ENCODE measurements at regions not wholly inside any gene's neighbourhood (a gene's known extent, or its start where the extent isn't known, plus 50 kb on each side); places are given as distances from the start of the nearest gene placed in this dataset.

DNA sequence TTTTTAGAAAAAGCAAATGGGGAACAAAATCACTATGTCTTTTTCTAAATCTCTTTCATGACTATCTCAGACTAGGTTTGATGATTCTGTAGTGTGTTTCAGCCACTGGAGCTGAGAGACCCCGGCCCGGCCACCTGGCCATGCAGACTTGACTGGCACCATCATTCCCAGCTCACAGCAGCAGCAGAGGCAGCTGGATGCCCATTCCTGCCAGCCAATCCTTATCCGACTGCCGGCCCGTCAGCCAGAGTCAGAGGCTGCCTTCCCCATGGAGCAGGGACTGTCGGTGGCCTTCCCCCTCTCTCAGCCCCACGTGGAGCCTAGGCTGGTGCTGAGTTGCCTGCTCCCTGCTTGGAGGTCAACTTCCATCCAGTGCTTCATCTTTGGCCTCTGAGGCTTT, 56.0 kb upstream of the WSB1 start:
- no peak for TF ChIP-seq JUND (IDR thresholded peaks at IDR 0.05; ENCODE audit: low read depth)
- in situ Hi-C loops (cut with HindIII; ENCODE audit: low pct_unique_long_range_greater_than_20kb, low sequenced_read_pairs): loop anchor here (25.0 kb wide), 1 partner anchor 99 kb away; no protein-coding TSS in a partner anchor

DNA sequence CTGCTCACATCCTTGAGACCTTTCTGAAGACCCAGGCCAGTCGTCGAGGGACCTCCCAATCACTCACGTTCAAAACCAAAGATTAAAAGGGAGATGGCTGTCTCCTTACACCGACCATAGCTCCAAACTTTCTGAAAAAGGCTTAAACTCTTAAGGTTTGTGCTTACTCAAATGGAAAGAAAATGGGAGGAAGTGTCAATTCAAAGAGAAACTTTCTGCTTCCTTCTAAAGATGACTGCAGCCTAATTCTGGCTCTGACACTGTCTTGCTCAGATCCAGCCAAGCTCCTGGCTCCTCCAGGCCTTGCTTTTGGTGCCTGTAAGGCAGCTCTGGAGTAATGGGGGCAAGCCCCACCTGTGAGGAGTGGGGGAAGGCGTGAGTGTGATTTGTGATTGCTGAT, 54.9 kb upstream of the WSB1 start:
- DNase-seq (ENCODE audit: low read depth in 1 of 2, low spot score in 1 of 2): no peak
- in situ Hi-C loops (cut with HindIII; ENCODE audit: low pct_unique_long_range_greater_than_20kb, low sequenced_read_pairs): loop anchor here (25.0 kb wide), 1 partner anchor 98 kb away; no protein-coding TSS in a partner anchor
- no peak for TF ChIP-seq JUND (IDR thresholded peaks at IDR 0.05; ENCODE audit: low read depth)

More for the DNA sequence above, 56.0 kb upstream of the WSB1 start:
- DNase-seq (ENCODE audit: low read depth in 1 of 2, low spot score in 1 of 2): no peak

- no peak for TF ChIP-seq JUND (IDR thresholded peaks at IDR 0.05; ENCODE audit: low read depth)
- no peak for DNase-seq (ENCODE audit: low read depth in 1 of 2, low spot score in 1 of 2)
- in situ Hi-C loops (cut with HindIII; ENCODE audit: low pct_unique_long_range_greater_than_20kb, low sequenced_read_pairs): loop anchor here (25.0 kb wide), 1 partner anchor 98 kb away; no protein-coding TSS in a partner anchor
Observed at GRCh38 chr17:27239584-27239983, 54.3 kb upstream of the WSB1 start.

DNA sequence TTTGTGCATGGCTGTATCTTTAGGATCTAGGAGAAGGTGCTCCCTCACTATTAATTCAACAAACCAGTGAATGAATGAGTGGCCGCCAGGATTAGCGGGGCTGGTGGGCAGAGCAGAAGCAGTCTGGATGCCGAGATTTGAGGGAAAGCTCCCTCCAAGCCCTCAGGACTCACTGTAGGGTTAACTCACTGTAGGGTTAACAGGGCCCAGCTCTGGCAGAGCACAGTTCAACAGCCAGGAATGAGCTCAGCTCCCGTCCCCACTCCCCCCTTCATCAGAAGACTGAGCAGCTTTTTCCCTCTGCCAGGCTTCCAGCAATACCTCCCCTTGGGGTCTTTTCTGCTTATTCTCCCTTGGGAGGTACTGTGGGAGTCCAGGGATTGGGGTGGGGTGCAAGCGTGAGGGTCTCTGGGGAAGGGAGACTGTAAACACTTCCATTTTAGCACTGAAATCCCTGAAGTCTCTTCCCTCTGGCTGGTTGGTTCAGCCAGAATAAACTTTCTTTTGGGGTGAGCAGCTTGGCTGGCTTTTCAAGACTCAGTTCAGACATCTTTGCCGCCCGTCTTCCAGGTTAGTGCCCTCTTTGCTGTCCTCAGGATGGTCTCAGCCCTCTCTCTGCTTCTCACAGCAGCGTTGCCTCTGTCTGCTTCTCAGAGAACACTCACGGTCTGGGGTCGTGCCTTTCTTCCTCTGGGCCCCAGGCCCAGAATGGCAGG, 53.7 kb upstream of the WSB1 start:
- DNase-seq (ENCODE audit: low read depth in 1 of 2, low spot score in 1 of 2): peak in 1 of 2 experiments; percentile 34
- no peak for TF ChIP-seq JUND (IDR thresholded peaks at IDR 0.05; ENCODE audit: low read depth)
- in situ Hi-C loops (cut with HindIII; ENCODE audit: low pct_unique_long_range_greater_than_20kb, low sequenced_read_pairs): loop anchor here (25.0 kb wide), 1 partner anchor 97 kb away; no protein-coding TSS in a partner anchor

- DNase-seq (ENCODE audit: low read depth in 1 of 2, low spot score in 1 of 2): no peak
- TF ChIP-seq JUND (IDR thresholded peaks at IDR 0.05; ENCODE audit: low read depth): no peak
- in situ Hi-C loops (cut with HindIII; ENCODE audit: low pct_unique_long_range_greater_than_20kb, low sequenced_read_pairs): loop anchor here (25.0 kb wide), 1 partner anchor 97 kb away; no protein-coding TSS in a partner anchor
Observed at GRCh38 chr17:27240802-27241155, 53.1 kb upstream of the WSB1 start.

DNA sequence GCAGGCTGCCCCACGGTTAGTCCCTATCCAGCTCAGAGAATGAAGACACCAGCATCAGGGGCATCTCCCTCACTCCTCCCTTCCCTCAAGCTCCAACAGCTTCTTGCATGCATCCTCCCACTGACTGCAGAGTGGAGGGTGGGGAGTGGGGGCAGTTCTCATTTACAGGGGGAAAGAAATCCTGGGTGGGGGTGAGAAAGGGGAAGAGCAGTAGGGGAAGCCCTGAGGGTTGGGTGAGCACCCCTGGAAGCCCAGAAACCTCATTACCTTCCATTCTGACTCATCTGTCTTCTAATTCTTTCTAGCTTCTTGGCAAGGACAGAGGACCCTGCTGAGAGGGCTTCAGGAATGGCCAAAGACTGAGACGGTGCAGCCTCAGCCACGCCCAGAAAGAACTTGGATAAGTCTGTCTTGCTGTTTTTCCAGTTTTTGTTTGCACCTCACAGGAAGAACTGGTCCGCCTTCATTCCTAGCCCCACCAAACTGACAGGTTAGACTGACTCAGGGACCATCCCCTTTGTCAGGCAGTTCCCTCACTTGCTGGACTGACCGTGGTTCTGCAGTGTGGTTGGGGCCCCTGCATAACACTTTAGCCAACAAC, 52.5 kb upstream of the WSB1 start:
- peak; percentile 67; the same call in 1 of the 2 replicates for TF ChIP-seq JUND (IDR thresholded peaks at IDR 0.05; ENCODE audit: low read depth)
- in situ Hi-C loops (cut with HindIII; ENCODE audit: low pct_unique_long_range_greater_than_20kb, low sequenced_read_pairs): loop anchor here (25.0 kb wide), 1 partner anchor 96 kb away; no protein-coding TSS in a partner anchor
- DNase-seq (ENCODE audit: low read depth in 1 of 2, low spot score in 1 of 2): peak; percentile 62 to 99

GRCh38 chr17:27242951-27243350, 51.0 kb upstream of the WSB1 start:
- no peak for DNase-seq (ENCODE audit: low read depth in 1 of 2, low spot score in 1 of 2)
- in situ Hi-C loops (cut with HindIII; ENCODE audit: low pct_unique_long_range_greater_than_20kb, low sequenced_read_pairs): loop anchor here (25.0 kb wide), 1 partner anchor 94 kb away; no protein-coding TSS in a partner anchor
- TF ChIP-seq JUND (IDR thresholded peaks at IDR 0.05; ENCODE audit: low read depth): no peak

DNA sequence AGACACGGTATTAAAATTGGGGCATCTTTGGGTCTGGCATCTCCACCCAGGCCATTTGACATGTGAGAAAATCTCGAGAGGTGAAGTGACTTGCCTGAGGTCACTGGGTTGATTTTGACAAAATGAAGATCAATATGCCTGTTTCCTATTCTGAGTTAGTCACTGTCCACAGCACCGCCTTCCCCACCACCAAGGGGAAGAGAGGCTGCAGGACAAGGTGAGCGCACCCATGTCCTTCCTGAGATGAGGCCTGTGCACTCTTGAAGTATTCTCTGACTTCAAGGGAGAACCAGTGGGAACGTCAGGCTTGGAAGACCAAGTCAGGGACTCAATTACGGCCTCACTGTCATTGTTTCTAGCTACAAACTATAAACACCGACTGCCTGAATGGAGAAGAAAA, 49.9 kb upstream of the WSB1 start:
- in situ Hi-C loops (cut with HindIII; ENCODE audit: low pct_unique_long_range_greater_than_20kb, low sequenced_read_pairs): loop anchor here (25.0 kb wide), 1 partner anchor 93 kb away; no protein-coding TSS in a partner anchor
- no peak for TF ChIP-seq JUND (IDR thresholded peaks at IDR 0.05; ENCODE audit: low read depth)
- no peak for DNase-seq (ENCODE audit: low read depth in 1 of 2, low spot score in 1 of 2)
